Mammary epithelial cell (primary cell): ENCODE measurements at regions not wholly inside any gene's neighbourhood (a gene's known extent, or its start where the extent isn't known, plus 50 kb on each side); places are given as distances from the start of the nearest gene placed in this dataset.

Experiments
- EZH2 ChIP-seq: IDR thresholded peaks from 2 replicates; pipeline ENCODE4 v1.6.1; 2012; ENCODE audit warnings: low read length, inconsistent platforms, borderline replicate concordance
- TF ChIP-seq, protein P1 (sequence below), 2 donors: IDR thresholded peaks in 1 of 2; conservative IDR thresholded peaks in 1 of 2; 2 replicates each; pipeline ENCODE4 v1.5.1; 2011 to 2012; ENCODE audit warnings: inconsistent platforms in 2 of 2, low read length in 2 of 2, mild to moderate bottlenecking in 2 of 2, control low read depth in 1 of 2, low read depth in 1 of 2; ENCODE audit not compliant: insufficient read depth in 1 of 2; ENCODE audit errors: extremely low read depth in 1 of 2

- TF ChIP-seq, protein P1, sequence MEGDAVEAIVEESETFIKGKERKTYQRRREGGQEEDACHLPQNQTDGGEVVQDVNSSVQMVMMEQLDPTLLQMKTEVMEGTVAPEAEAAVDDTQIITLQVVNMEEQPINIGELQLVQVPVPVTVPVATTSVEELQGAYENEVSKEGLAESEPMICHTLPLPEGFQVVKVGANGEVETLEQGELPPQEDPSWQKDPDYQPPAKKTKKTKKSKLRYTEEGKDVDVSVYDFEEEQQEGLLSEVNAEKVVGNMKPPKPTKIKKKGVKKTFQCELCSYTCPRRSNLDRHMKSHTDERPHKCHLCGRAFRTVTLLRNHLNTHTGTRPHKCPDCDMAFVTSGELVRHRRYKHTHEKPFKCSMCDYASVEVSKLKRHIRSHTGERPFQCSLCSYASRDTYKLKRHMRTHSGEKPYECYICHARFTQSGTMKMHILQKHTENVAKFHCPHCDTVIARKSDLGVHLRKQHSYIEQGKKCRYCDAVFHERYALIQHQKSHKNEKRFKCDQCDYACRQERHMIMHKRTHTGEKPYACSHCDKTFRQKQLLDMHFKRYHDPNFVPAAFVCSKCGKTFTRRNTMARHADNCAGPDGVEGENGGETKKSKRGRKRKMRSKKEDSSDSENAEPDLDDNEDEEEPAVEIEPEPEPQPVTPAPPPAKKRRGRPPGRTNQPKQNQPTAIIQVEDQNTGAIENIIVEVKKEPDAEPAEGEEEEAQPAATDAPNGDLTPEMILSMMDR (conservative IDR thresholded peaks at IDR 0.05 in 1 of 2, IDR thresholded peaks at IDR 0.05 in 1 of 2; ENCODE audit: extremely low read depth in 1 of 2, insufficient read depth in 1 of 2, low read depth in 1 of 2, low read length in 2 of 2) = no peak
- no peak for TF ChIP-seq EZH2
These were observed 1353.4 kb downstream of the PCDH7 start for GRCh38 chr4:32073542-32073941.
